A673 (cell line): ENCODE measurements at regions not wholly inside any gene's neighbourhood (a gene's known extent, or its start where the extent isn't known, plus 50 kb on each side); places are given as distances from the start of the nearest gene placed in this dataset.
"Not testable (repeated sequence)": the region's sequence is repeated elsewhere in the genome, so short reads cannot be mapped to it uniquely, and the experiment has no call there.

Source experiments
- BruUV-seq: library from RNA; stranded (reverse); fragments of 400-500 nt; replicated peaks from 2 replicates; lab custom pipeline; 2021; lab: Mats Ljungman, UMichigan
- CTCF ChIA-PET: fragments of 300-600 bp; sonication (Branson Sonifier 250); formaldehyde crosslinking; loops from one replicate; lab custom pipeline; 2022; ENCODE audit warnings: antibody characterized with exemption; lab: Charles Lee
- POLR2A ChIA-PET: fragments of 300-600 bp; sonication (Branson Sonifier 250); formaldehyde crosslinking; loops from one replicate; lab custom pipeline; 2022; ENCODE audit warnings: antibody characterized with exemption; ENCODE audit not compliant: low non-redundant PET; lab: Charles Lee
- DNase-seq: peaks from one replicate; pipeline ENCODE4 v3.0.0-alpha.2; 2015; ENCODE audit warnings: low spot score
- H3K27ac ChIP-seq: fragments of 200-600 bp; sonication (generic); 2 replicates; pipeline ENCODE4 v1.5.1; 2016; ENCODE audit warnings: mixed run types, low read depth, mild to moderate bottlenecking, mixed read lengths, antibody characterized with exemption, low read length; ENCODE audit not compliant: poor library complexity, severe bottlenecking
- H3K27me3 ChIP-seq: fragments of 200-600 bp; sonication (generic); replicated peaks from 2 replicates; pipeline ENCODE4 v1.6.1; 2017; ENCODE audit warnings: mixed run types, low read depth, mild to moderate bottlenecking, mixed read lengths, antibody characterized with exemption, low read length; ENCODE audit not compliant: insufficient read depth, poor library complexity
- H3K36me3 ChIP-seq: fragments of 200-600 bp; sonication (generic); 2 replicates; pipeline ENCODE4 v1.6.1; 2016; ENCODE audit warnings: mixed run types, mild to moderate bottlenecking, mixed read lengths, antibody characterized with exemption, low read length; ENCODE audit not compliant: insufficient read depth, poor library complexity, severe bottlenecking
- H3K4me1 ChIP-seq: fragments of 200-600 bp; sonication (generic); 2 replicates; pipeline ENCODE4 v1.6.1; 2017; ENCODE audit warnings: mixed run types, mild to moderate bottlenecking, mixed read lengths, antibody characterized with exemption, low read length; ENCODE audit not compliant: insufficient read depth, poor library complexity, severe bottlenecking
- H3K4me3 ChIP-seq: fragments of 200-600 bp; sonication (generic); 2 replicates; pipeline ENCODE4 v1.5.1; 2016; ENCODE audit warnings: low read depth, mixed run types, mild to moderate bottlenecking, mixed read lengths, low read length; ENCODE audit not compliant: poor library complexity, severe bottlenecking
- H3K9me3 ChIP-seq: fragments of 200-600 bp; sonication (generic); 2 replicates; pipeline ENCODE4 v1.6.1; 2016; ENCODE audit warnings: mixed run types, low read depth, mild to moderate bottlenecking, mixed read lengths, antibody characterized with exemption, low read length; ENCODE audit not compliant: poor library complexity, severe bottlenecking
- CTCF ChIP-seq: fragments of 300-800, 200-600 bp; sonication (generic); conservative IDR thresholded peaks from 2 replicates; pipeline ENCODE4 v1.5.1; 2017; ENCODE audit warnings: low read depth, mild to moderate bottlenecking, antibody characterized with exemption, low read length, moderate library complexity, mixed read lengths
- EZH2 ChIP-seq: fragments of 200-600 bp; sonication (generic); IDR thresholded peaks from 2 replicates; pipeline ENCODE4 v1.6.1; 2017; ENCODE audit warnings: borderline replicate concordance, low read depth, mild to moderate bottlenecking, mixed read lengths, antibody characterized with exemption, low read length; ENCODE audit not compliant: poor library complexity, severe bottlenecking
- intact Hi-C: fragments of 100-400 bp; cut with micrococcal nuclease; formaldehyde crosslinking; loops from one replicate; pipeline ENCODE4 v1.10.0; 2022; ENCODE audit not compliant: unreplicated experiment

- TF ChIP-seq EZH2 (no peak), CTCF (peak; percentile 52)
- Histone ChIP-seq H3K4me1 (peaks cover 8% of the 10 kb centered on the region), H3K36me3 (no peaks in the 10 kb centered on the region), H3K27me3 (no peaks in the 10 kb centered on the region), H3K9me3 (no peaks in the 10 kb centered on the region), H3K4me3 (no peak overlapping the region), H3K27ac (no peak overlapping the region)
- ChIA-PET POLR2A (no interaction called here), CTCF (interaction anchor here (0.5 to 0.8 kb wide), 2 partner anchors 21 to 223 kb away, joined by 3 read pairs; no protein-coding TSS in a partner anchor)
- no TSS peak for BruUV-seq
- DNase-seq, result peak; percentile 33
- intact Hi-C loops, result no loop called here
Measured at GRCh38 chr3:13229273-13229949, 156.2 kb upstream of the IQSEC1 start.

GRCh38 chr3:13228584-13228983, 155.4 kb upstream of the IQSEC1 start:
- H3K27me3 ChIP-seq, result no peaks in the 10 kb centered on the region
- no peaks in the 10 kb centered on the region for H3K36me3 ChIP-seq
- H3K4me1 ChIP-seq, result peaks cover under 1% of the 10 kb centered on the region
- no peak overlapping the region for H3K4me3 ChIP-seq
- ChIA-PET POLR2A (no interaction called here), CTCF (no interaction called here)
- TF ChIP-seq CTCF (no peak), EZH2 (no peak)
- H3K27ac ChIP-seq, result no peak overlapping the region
- BruUV-seq, result no TSS peak
- DNase-seq, result no peak
- H3K9me3 ChIP-seq, result no peaks in the 10 kb centered on the region
- intact Hi-C loops, result no loop called here

- BruUV-seq, POLR2A ChIA-PET, H3K4me3 ChIP-seq, CTCF ChIA-PET, H3K4me1 ChIP-seq, intact Hi-C loops, H3K27me3 ChIP-seq, DNase-seq, H3K27ac ChIP-seq, H3K9me3 ChIP-seq, H3K36me3 ChIP-seq: not testable (repeated sequence)
Measured at GRCh38 chr3:13228169-13228568, 154.9 kb upstream of the IQSEC1 start.
